ENCODE measurements at regions not wholly inside any gene's neighbourhood (a gene's known extent, or its start where the extent isn't known, plus 50 kb on each side); places are given as distances from the start of the nearest gene placed in this dataset.
"Not testable (repeated sequence)": the region's sequence is repeated elsewhere in the genome, so short reads cannot be mapped to it uniquely, and the experiment has no call there.

GRCh38 chr15:19996574-19997194, 544.9 kb downstream of the GOLGA6L6 start:
- not testable (repeated sequence) for H3K27ac ChIP-seq; H3K27me3 ChIP-seq (ENCODE audit: control insufficient read depth, insufficient read depth, low read length); H2AFZ ChIP-seq; H3K4me2 ChIP-seq (ENCODE audit: low read length); H3K36me3 ChIP-seq (ENCODE audit: control insufficient read depth, insufficient read depth, low read length); H3K9me3 ChIP-seq (ENCODE audit: control insufficient read depth, low read length); H3K4me3 ChIP-seq (ENCODE audit: low read depth, low read length); H3K79me2 ChIP-seq; H3K9ac ChIP-seq; H3K4me1 ChIP-seq

GRCh38 chr15:19995296-19995695, 546.3 kb downstream of the GOLGA6L6 start:
- H2AFZ ChIP-seq; H3K4me2 ChIP-seq (ENCODE audit: low read length); H3K4me1 ChIP-seq; H3K9ac ChIP-seq; H3K36me3 ChIP-seq (ENCODE audit: control insufficient read depth, insufficient read depth, low read length); H3K4me3 ChIP-seq (ENCODE audit: low read depth, low read length); H3K27me3 ChIP-seq (ENCODE audit: control insufficient read depth, insufficient read depth, low read length); H3K79me2 ChIP-seq; H3K27ac ChIP-seq; H3K9me3 ChIP-seq (ENCODE audit: control insufficient read depth, low read length): not testable (repeated sequence)

- Histone ChIP-seq H3K4me3 (ENCODE audit: low read depth, low read length) (no peak overlapping the region), H3K27me3 (ENCODE audit: control insufficient read depth, insufficient read depth, low read length) (no peaks in the 10 kb centered on the region), H2AFZ (no peak overlapping the region), H3K9me3 (ENCODE audit: control insufficient read depth, low read length) (no peaks in the 10 kb centered on the region), H3K79me2 (no peaks in the 10 kb centered on the region), H3K4me2 (ENCODE audit: low read length) (no peak overlapping the region), H3K4me1 (no peaks in the 10 kb centered on the region), H3K36me3 (ENCODE audit: control insufficient read depth, insufficient read depth, low read length) (no peaks in the 10 kb centered on the region), H3K9ac (no peak overlapping the region), H3K27ac (no peak overlapping the region)
- TF ChIP-seq CTCF (IDR thresholded peaks at IDR 0.05) = no peak
These were observed 549.2 kb downstream of the GOLGA6L6 start for GRCh38 chr15:19992428-19992827.

- Histone ChIP-seq H3K9ac (no peak overlapping the region), H3K27ac (no peak overlapping the region), H3K79me2 (no peaks in the 10 kb centered on the region), H3K36me3 (ENCODE audit: control insufficient read depth, insufficient read depth, low read length) (no peaks in the 10 kb centered on the region), H2AFZ (no peak overlapping the region), H3K4me2 (ENCODE audit: low read length) (no peak overlapping the region), H3K4me1 (no peaks in the 10 kb centered on the region), H3K9me3 (ENCODE audit: control insufficient read depth, low read length) (no peaks in the 10 kb centered on the region), H3K27me3 (ENCODE audit: control insufficient read depth, insufficient read depth, low read length) (no peaks in the 10 kb centered on the region), H3K4me3 (ENCODE audit: low read depth, low read length) (no peak overlapping the region)
- no peak for TF ChIP-seq CTCF (IDR thresholded peaks at IDR 0.05)
These were observed 553.4 kb downstream of the GOLGA6L6 start for GRCh38 chr15:19988094-19988660.

GRCh38 chr15:19987389-19988048, 554.1 kb downstream of the GOLGA6L6 start:
- Histone ChIP-seq H3K4me3 (ENCODE audit: low read depth, low read length) (no peak overlapping the region), H3K79me2 (no peaks in the 10 kb centered on the region), H3K9ac (no peak overlapping the region), H3K9me3 (ENCODE audit: control insufficient read depth, low read length) (no peaks in the 10 kb centered on the region), H3K27ac (no peak overlapping the region), H2AFZ (no peak overlapping the region), H3K4me2 (ENCODE audit: low read length) (no peak overlapping the region), H3K27me3 (ENCODE audit: control insufficient read depth, insufficient read depth, low read length) (no peaks in the 10 kb centered on the region), H3K36me3 (ENCODE audit: control insufficient read depth, insufficient read depth, low read length) (no peaks in the 10 kb centered on the region), H3K4me1 (no peaks in the 10 kb centered on the region)
- no peak for TF ChIP-seq CTCF (IDR thresholded peaks at IDR 0.05)
